ENCODE measurements at regions not wholly inside any gene's neighbourhood (a gene's known extent, or its start where the extent isn't known, plus 50 kb on each side); places are given as distances from the start of the nearest gene placed in this dataset.

- no peaks in the 10 kb centered on the region for H3K36me3 Mint-ChIP-seq (ENCODE audit: low read depth)
- H3K4me1 Mint-ChIP-seq (ENCODE audit: low read depth): no peaks in the 10 kb centered on the region
- intact Hi-C loops (cut with micrococcal nuclease): no loop called here
- H3K27ac Mint-ChIP-seq: no peak overlapping the region
- H3K9me3 Mint-ChIP-seq: no peaks in the 10 kb centered on the region
- CTCF ChIA-PET: interaction anchor here (0.7 to 4.2 kb wide), 5 partner anchors 8 to 450 kb away, joined by 3 to 24 read pairs (median 3); no protein-coding TSS in a partner anchor
- DNase-seq: no peak
- no peak overlapping the region for H3K4me3 Mint-ChIP-seq
- H3K27me3 Mint-ChIP-seq (ENCODE audit: low read depth): no peaks in the 10 kb centered on the region
Measured at GRCh38 chr4:73312967-73313366, 54.4 kb upstream of the ANKRD17 start.

GRCh38 chr4:73311428-73311827 is 52.8 kb upstream of the ANKRD17 start:
- H3K36me3 Mint-ChIP-seq (ENCODE audit: low read depth): no peaks in the 10 kb centered on the region
- intact Hi-C loops (cut with micrococcal nuclease): loop anchor here (1.0 to 2.0 kb wide), 3 partner anchors 135 to 823 kb away; no protein-coding TSS in a partner anchor
- no peaks in the 10 kb centered on the region for H3K27me3 Mint-ChIP-seq (ENCODE audit: low read depth)
- CTCF ChIA-PET: interaction anchor here (0.6 to 4.2 kb wide), 7 partner anchors 39 to 1362 kb away, joined by 3 to 24 read pairs (median 5); no protein-coding TSS in a partner anchor
- no peak overlapping the region for H3K27ac Mint-ChIP-seq
- no peaks in the 10 kb centered on the region for H3K9me3 Mint-ChIP-seq
- no peak overlapping the region for H3K4me3 Mint-ChIP-seq
- no peak for DNase-seq
- H3K4me1 Mint-ChIP-seq (ENCODE audit: low read depth): no peaks in the 10 kb centered on the region

- Mint-ChIP-seq H3K4me3 (no peak overlapping the region), H3K4me1 (ENCODE audit: low read depth) (no peaks in the 10 kb centered on the region), H3K27me3 (ENCODE audit: low read depth) (no peaks in the 10 kb centered on the region), H3K36me3 (ENCODE audit: low read depth) (no peaks in the 10 kb centered on the region), H3K9me3 (no peaks in the 10 kb centered on the region), H3K27ac (no peak overlapping the region)
- intact Hi-C loops (cut with micrococcal nuclease): loop anchor here (2.0 to 5.0 kb wide), 3 partner anchors 50 to 606 kb away; partner anchors contain the start of gene ANKRD17
- no peak for DNase-seq
- CTCF ChIA-PET: interaction anchor here (1.0 to 3.2 kb wide), 3 partner anchors 32 to 270 kb away, joined by 3 to 16 read pairs (median 3); no protein-coding TSS in a partner anchor
Measured at GRCh38 chr4:73309211-73309610, 50.6 kb upstream of the ANKRD17 start.

Measured in activated naive CD4-positive, alpha-beta T cell treated with anti-CD3 and anti-CD28 coated beads for 36 hours (primary cell).